Tibial nerve (tissue), 4 donors: ENCODE measurements at regions not wholly inside any gene's neighbourhood (a gene's known extent, or its start where the extent isn't known, plus 50 kb on each side); places are given as distances from the start of the nearest gene placed in this dataset.

Source experiments
- EP300 ChIP-seq, 2 donors: sonication (generic); formaldehyde crosslinking; IDR thresholded peaks; one replicate each; pipeline ENCODE4 v1.6.1; 2017; ENCODE audit warnings: antibody characterized with exemption in 2 of 2, mild to moderate bottlenecking in 1 of 2
- POLR2A ChIP-seq, 2 donors: fragments of 450-650 bp; IDR thresholded peaks; one replicate each; pipeline ENCODE4 v1.6.1; 2017; ENCODE audit warnings: antibody characterized with exemption in 2 of 2, mild to moderate bottlenecking in 2 of 2, moderate library complexity in 2 of 2
- TF ChIP-seq, protein P1 (sequence below), 5 experiments: fragments of 200-600 bp in 3 of 5; fragments of 450-650 bp in 2 of 5; sonication (generic) in 3 of 5; IDR thresholded peaks; one replicate each; pipeline ENCODE4 v1.5.1; 2016 to 2019; ENCODE audit warnings: antibody characterized with exemption in 5 of 5, mild to moderate bottlenecking in 3 of 5, moderate library complexity in 2 of 5

DNA sequence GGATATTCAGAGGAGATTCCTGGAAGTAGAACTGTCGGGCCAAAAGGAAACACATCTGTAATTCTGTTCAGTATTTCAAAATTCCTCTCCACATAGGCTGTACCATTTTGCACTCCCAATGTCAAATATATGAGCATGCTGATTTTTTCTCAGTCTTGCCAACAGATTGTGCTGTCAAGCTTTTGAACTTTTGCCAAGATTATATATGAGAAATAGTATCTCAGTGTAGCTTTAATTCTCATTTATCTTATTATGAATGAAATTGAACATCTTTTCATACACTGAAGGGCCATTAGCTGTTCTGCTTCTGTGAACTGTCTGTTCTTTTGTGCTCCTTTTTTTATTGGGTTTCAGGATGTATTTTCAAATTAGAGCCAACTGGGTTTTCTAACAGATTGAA lies 907.1 kb downstream of the MAT2B start:
- TF ChIP-seq POLR2A (IDR thresholded peaks at IDR 0.05) = no peak
- no peak for TF ChIP-seq EP300 (IDR thresholded peaks at IDR 0.05)
- TF ChIP-seq, protein P1, sequence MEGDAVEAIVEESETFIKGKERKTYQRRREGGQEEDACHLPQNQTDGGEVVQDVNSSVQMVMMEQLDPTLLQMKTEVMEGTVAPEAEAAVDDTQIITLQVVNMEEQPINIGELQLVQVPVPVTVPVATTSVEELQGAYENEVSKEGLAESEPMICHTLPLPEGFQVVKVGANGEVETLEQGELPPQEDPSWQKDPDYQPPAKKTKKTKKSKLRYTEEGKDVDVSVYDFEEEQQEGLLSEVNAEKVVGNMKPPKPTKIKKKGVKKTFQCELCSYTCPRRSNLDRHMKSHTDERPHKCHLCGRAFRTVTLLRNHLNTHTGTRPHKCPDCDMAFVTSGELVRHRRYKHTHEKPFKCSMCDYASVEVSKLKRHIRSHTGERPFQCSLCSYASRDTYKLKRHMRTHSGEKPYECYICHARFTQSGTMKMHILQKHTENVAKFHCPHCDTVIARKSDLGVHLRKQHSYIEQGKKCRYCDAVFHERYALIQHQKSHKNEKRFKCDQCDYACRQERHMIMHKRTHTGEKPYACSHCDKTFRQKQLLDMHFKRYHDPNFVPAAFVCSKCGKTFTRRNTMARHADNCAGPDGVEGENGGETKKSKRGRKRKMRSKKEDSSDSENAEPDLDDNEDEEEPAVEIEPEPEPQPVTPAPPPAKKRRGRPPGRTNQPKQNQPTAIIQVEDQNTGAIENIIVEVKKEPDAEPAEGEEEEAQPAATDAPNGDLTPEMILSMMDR (IDR thresholded peaks at IDR 0.05) = no peak
